GM20000 (cell line): ENCODE measurements at regions not wholly inside any gene's neighbourhood (a gene's known extent, or its start where the extent isn't known, plus 50 kb on each side); places are given as distances from the start of the nearest gene placed in this dataset.

Experiments
- DNase-seq: peaks from one replicate; pipeline ENCODE4 v3.0.0; 2012; ENCODE audit warnings: low spot score
- CTCF ChIP-seq: IDR thresholded peaks from 2 replicates; pipeline ENCODE4 v1.5.1; 2012; ENCODE audit warnings: mild to moderate bottlenecking, control low read depth; ENCODE audit errors: extremely low read depth, missing control alignments

DNA sequence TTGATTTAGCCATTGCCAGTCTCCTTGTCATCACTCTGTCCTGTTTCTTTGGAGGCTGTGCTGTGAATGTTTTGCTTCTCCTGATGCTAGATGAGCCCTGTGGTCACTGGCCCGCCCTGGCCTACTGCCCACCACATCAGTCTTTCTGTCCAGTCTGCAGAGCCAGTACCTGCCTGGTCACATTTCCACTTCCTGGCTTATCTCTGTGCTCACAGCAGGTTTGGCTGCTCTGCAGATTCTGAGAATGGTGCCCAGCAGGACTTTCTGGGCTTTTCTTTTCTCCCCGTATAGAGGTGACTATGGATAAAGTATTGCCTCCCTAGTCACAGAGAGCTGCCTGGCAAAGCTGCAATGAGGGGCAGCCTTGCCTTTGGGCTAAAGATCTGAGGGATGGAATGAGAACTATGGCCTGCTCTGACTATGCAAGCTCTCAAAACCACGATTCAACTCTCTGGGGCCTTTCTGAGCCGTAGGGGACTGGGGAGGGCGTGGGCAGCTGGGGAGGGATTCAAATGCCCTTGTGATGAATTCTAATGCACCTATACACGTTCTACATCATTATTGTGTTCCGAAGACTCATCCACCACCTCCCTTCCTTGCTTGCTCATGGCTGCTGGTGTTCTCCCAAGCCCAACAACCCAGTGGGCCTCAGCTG lies 410.4 kb upstream of the NPVF start:
- DNase-seq = no peak
- no peak for TF ChIP-seq CTCF

GRCh38 chr7:25642849-25643248 lies 414.6 kb upstream of the NPVF start:
- TF ChIP-seq CTCF = no peak
- DNase-seq = no peak

GRCh38 chr7:25643286-25643685 lies 415.0 kb upstream of the NPVF start:
- TF ChIP-seq CTCF = no peak
- DNase-seq = no peak

DNA sequence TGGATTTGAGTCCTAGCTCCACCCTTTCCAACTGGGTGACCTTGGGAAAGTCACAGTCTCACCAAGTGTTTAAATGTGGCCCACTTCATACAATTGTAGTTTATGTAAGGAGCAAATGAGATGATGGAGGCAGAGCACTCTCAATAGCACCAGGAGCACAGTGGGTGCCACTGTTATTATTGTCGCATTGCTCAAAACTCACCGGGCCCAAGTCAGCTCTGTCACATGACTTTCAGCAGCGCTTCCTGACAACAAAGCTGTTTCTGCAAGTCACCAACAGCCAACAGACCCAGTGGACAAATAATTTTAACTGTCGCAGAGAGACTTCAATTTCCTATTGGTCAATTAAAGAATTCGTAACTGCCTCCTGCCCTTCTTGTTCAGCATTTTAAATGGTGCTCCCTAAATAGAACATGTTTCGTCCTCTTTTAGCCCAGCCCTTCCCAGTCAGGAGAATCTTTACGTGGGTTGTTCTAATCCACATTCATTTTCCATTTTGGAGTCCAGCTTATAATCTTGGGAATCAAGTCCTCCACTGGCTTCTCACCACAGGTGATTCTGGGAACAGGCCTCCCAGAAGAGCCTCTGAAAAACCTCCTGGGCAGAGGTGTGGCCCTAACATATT lies 415.6 kb upstream of the NPVF start:
- DNase-seq = no peak
- no peak for TF ChIP-seq CTCF

DNA sequence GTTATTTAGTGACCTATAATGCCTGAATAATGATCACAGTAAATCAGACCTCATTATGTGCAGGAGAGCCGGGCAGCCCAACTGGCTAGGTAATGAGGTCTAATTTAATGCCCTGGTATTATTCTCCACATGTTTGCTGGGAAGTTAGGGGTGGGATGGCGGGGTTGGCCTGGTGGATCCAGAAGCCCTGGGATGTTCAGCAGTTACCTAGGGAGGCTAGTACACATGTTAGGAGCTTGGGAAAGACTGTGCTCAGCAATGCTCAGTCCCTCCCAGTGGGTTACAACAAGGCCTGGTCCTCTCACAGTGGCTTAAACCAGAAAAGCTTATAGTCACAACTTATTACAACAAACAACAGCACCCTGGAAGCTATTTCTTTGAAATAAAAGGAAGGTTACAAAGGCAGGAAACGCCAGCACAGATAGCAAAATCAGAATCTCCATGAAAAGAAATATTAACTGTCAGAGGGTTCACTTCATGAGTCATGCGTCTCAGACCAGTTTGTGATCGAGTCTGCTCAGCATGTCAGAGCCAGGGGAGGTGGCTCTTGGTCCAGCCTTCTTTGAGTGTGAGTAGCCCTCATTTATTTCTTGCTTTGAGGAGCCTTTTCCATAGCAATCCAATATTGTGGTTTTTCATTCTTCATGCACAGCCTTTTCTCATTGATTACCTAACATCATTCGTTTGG lies 418.6 kb upstream of the NPVF start:
- no peak for TF ChIP-seq CTCF
- no peak for DNase-seq

DNA sequence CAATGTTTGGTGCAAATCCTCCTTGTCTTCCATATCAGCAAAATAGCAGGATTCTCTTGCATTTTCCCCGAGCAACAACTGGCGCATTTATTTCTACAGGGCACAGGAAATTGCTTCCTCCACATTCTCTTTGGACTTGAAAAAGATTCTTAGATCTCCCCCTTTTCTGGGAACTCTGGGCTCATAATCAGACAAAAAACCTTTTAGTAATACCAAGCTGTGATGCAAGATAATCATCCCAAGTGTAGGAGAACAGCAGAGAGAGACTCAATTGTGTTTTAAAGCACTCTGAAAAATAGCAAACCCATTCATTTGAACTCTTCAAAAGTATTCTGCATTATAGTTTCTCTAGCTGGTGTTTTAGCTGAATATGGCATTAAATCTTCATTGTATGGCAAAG lies 419.6 kb upstream of the NPVF start:
- DNase-seq = no peak

More for the DNA sequence above, 419.6 kb upstream of the NPVF start:
- TF ChIP-seq CTCF = no peak
